Tibial nerve (tissue), 4 donors: ENCODE measurements at regions not wholly inside any gene's neighbourhood (a gene's known extent, or its start where the extent isn't known, plus 50 kb on each side); places are given as distances from the start of the nearest gene placed in this dataset.

ENCODE experiments used
- DNase-seq, 2 donors: peaks; one replicate each; pipeline ENCODE4 v3.0.0-alpha.2; 2019; ENCODE audit warnings: low spot score in 2 of 2
- H3K27ac ChIP-seq, 4 donors: fragments of 200-600 bp; sonication (generic) in 3 of 4; one replicate each; pipeline ENCODE4 v1.5.1; 2017 to 2019; ENCODE audit warnings: mild to moderate bottlenecking in 1 of 4
- H3K27me3 ChIP-seq, 2 donors: fragments of 200-600 bp; sonication (generic) in 1 of 2; one replicate each; pipeline versions ENCODE4 v1.5.1 to v1.6.0; 2017 to 2019
- H3K36me3 ChIP-seq, 3 donors: fragments of 200-600 bp; sonication (generic); one replicate each; pipeline ENCODE4 v1.5.1; 2018 to 2019
- H3K4me1 ChIP-seq, 4 donors: fragments of 200-600 bp; sonication (generic) in 3 of 4; one replicate each; pipeline ENCODE4 v1.5.1; 2017 to 2019
- H3K4me3 ChIP-seq, 4 donors: fragments of 200-600 bp; sonication (generic) in 3 of 4; one replicate each; pipeline ENCODE4 v1.5.1; 2017 to 2019; ENCODE audit warnings: mild to moderate bottlenecking in 1 of 4, moderate library complexity in 1 of 4
- H3K9me3 ChIP-seq, 4 donors: fragments of 200-600 bp; sonication (generic) in 3 of 4; one replicate each; pipeline ENCODE4 v1.5.1; 2017 to 2019
- CTCF ChIP-seq, 5 experiments: fragments of 200-600 bp in 3 of 5; fragments of 450-650 bp in 2 of 5; sonication (generic) in 3 of 5; IDR thresholded peaks; one replicate each; pipeline ENCODE4 v1.5.1; 2016 to 2019; ENCODE audit warnings: antibody characterized with exemption in 5 of 5, mild to moderate bottlenecking in 3 of 5, moderate library complexity in 2 of 5
- EP300 ChIP-seq, 2 donors: sonication (generic); formaldehyde crosslinking; IDR thresholded peaks; one replicate each; pipeline ENCODE4 v1.6.1; 2017; ENCODE audit warnings: antibody characterized with exemption in 2 of 2, mild to moderate bottlenecking in 1 of 2
- POLR2A ChIP-seq, 2 donors: fragments of 450-650 bp; IDR thresholded peaks; one replicate each; pipeline ENCODE4 v1.6.1; 2017; ENCODE audit warnings: antibody characterized with exemption in 2 of 2, mild to moderate bottlenecking in 2 of 2, moderate library complexity in 2 of 2
- WGBS, 2 donors: methylation state at CpG; one replicate each; pipeline ENCODE4 v1.1.5; 2018; 5-methylcytosine and 5-hydroxymethylcytosine counted together

DNA sequence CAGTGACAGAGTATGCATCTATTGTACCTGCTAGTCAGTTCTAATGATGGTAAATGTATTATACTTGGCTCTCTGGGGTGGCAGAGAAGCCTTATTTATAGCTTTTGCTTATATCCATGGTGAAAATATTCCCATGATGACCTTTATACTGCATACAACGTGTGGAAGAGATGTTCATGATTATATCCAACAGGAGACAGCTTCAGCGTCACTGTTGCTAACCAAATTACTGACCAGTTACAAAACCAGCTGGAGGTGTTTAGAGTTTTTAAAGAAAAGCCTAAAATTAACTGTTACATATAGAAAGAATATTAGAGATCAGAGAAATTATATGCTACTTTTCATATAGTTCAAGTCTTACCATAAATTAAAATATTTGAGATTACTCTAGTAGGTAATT is 280.8 kb downstream of the ETV1 start:
- H3K27me3 ChIP-seq: no peaks in the 10 kb centered on the region
- DNase-seq: no peak
- no peak overlapping the region for H3K4me3 ChIP-seq
- no peak for TF ChIP-seq POLR2A (IDR thresholded peaks at IDR 0.05)
- no peaks in the 10 kb centered on the region for H3K9me3 ChIP-seq
- H3K36me3 ChIP-seq: no peaks in the 10 kb centered on the region
- no peak overlapping the region for H3K27ac ChIP-seq
- no peaks in the 10 kb centered on the region for H3K4me1 ChIP-seq
- 67 to 76% methylated on average over 2 of the region's 2 CpGs for WGBS, 2 donors

- H3K4me3 ChIP-seq: no peak overlapping the region
- no peaks in the 10 kb centered on the region for H3K36me3 ChIP-seq
- no peaks in the 10 kb centered on the region for H3K27me3 ChIP-seq
- no peak overlapping the region for H3K27ac ChIP-seq
- no peak for DNase-seq
- H3K4me1 ChIP-seq: no peaks in the 10 kb centered on the region
- peaks cover 0 to 15% (median 2%) of the 10 kb centered on the region in 4 donors for H3K9me3 ChIP-seq
- TF ChIP-seq EP300 (IDR thresholded peaks at IDR 0.05) (no peak), CTCF (IDR thresholded peaks at IDR 0.05) (no peak), POLR2A (IDR thresholded peaks at IDR 0.05) (no peak)
These were observed 276.4 kb downstream of the ETV1 start for GRCh38 chr7:13713092-13713491.

GRCh38 chr7:13715534-13715933 is 273.9 kb downstream of the ETV1 start:
- no peak for DNase-seq
- no peak overlapping the region for H3K4me3 ChIP-seq
- H3K27me3 ChIP-seq: no peaks in the 10 kb centered on the region
- no peaks in the 10 kb centered on the region for H3K36me3 ChIP-seq
- H3K4me1 ChIP-seq: no peaks in the 10 kb centered on the region
- H3K27ac ChIP-seq: no peak overlapping the region
- no peak for TF ChIP-seq POLR2A (IDR thresholded peaks at IDR 0.05)
- TF ChIP-seq CTCF (IDR thresholded peaks at IDR 0.05): no peak
- no peak for TF ChIP-seq EP300 (IDR thresholded peaks at IDR 0.05)
- WGBS, 2 donors: 80% methylated on average over 1 of the region's 1 CpG
- peaks cover 0 to 15% (median 2%) of the 10 kb centered on the region in 4 donors for H3K9me3 ChIP-seq

- WGBS, 2 donors: 42 to 81% methylated on average over 2 of the region's 2 CpGs
- no peak overlapping the region for H3K4me3 ChIP-seq
- no peaks in the 10 kb centered on the region for H3K27me3 ChIP-seq
- H3K27ac ChIP-seq: no peak overlapping the region
- H3K36me3 ChIP-seq: no peaks in the 10 kb centered on the region
- H3K4me1 ChIP-seq: no peaks in the 10 kb centered on the region
- TF ChIP-seq CTCF (IDR thresholded peaks at IDR 0.05) (no peak), EP300 (IDR thresholded peaks at IDR 0.05) (no peak), POLR2A (IDR thresholded peaks at IDR 0.05) (no peak)
- no peak for DNase-seq
- peaks cover 0 to 15% (median 2%) of the 10 kb centered on the region in 4 donors for H3K9me3 ChIP-seq
These were observed 272.4 kb downstream of the ETV1 start for GRCh38 chr7:13717031-13717430.

DNA sequence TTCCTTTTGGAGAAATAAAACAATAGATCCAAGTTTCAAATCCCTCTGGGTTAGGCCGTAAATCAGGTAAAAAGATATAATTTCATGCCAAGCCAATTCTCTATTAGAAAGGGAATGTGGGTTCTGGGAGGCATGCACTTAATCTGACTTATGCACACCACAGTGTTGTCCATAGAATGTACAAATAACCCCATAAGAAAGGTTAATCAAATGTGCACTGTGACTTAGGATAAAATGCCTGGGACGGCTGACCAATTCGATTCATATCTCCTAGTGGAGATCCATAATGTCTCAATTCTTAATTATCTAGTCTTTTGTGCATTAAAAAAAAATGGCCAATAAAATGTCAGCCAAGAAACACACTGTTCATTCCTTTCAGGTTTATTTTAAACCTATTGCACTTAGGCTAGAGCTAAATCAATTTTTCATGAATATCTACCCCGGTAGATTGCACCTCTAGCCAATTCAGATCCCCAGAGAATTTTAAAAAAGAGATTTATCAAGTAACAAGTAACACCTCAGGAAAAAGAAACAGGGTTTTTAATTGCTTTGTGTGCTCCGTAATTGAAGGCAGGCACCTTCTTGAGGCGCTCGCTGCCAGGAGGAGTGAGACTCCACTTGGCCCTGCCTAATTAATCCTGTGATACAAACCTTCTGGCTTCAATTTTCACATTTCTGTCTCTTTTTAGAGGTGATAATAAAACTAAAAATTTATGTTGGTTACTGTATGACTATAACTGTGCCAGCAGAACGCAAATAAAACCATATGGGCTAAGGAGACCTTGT is 265.1 kb downstream of the ETV1 start:
- WGBS, 2 donors: 66 to 71% methylated on average over 8 of the region's 8 CpGs
- no peak for TF ChIP-seq POLR2A (IDR thresholded peaks at IDR 0.05)
- no peak overlapping the region for H3K4me3 ChIP-seq
- no peaks in the 10 kb centered on the region for H3K36me3 ChIP-seq
- no peak for DNase-seq
- no peaks in the 10 kb centered on the region for H3K27me3 ChIP-seq
- H3K27ac ChIP-seq: no peak overlapping the region
- no peaks in the 10 kb centered on the region for H3K4me1 ChIP-seq
- H3K9me3 ChIP-seq: no peaks in the 10 kb centered on the region

- Histone ChIP-seq H3K4me1 (no peaks in the 10 kb centered on the region), H3K27ac (no peak overlapping the region), H3K4me3 (no peak overlapping the region), H3K36me3 (no peaks in the 10 kb centered on the region), H3K9me3 (no peaks in the 10 kb centered on the region), H3K27me3 (no peaks in the 10 kb centered on the region)
- 65 to 73% methylated on average over 6 of the region's 6 CpGs for WGBS, 2 donors
- no peak for TF ChIP-seq EP300 (IDR thresholded peaks at IDR 0.05)
- no peak for TF ChIP-seq CTCF (IDR thresholded peaks at IDR 0.05)
- no peak for TF ChIP-seq POLR2A (IDR thresholded peaks at IDR 0.05)
- no peak for DNase-seq
These were observed 264.4 kb downstream of the ETV1 start for GRCh38 chr7:13724977-13725566.
